Right lobe of liver (tissue), 6 donors: ENCODE measurements at regions not wholly inside any gene's neighbourhood (a gene's known extent, or its start where the extent isn't known, plus 50 kb on each side); places are given as distances from the start of the nearest gene placed in this dataset.

Experiments used
- ATAC-seq, 4 donors: fragments of 200-7000 bp; cut with Tn5 transposase; one replicate each; pipeline ENCODE4 v1.9.1; 2020; ENCODE audit warnings: mild to moderate bottlenecking in 4 of 4, moderate library complexity in 4 of 4
- DNase-seq, 3 donors: peaks; one replicate each; pipeline ENCODE4 v3.0.0-alpha.2; 2020
- H3K27ac ChIP-seq, 3 donors: fragments of 200-600 bp; one replicate each; pipeline ENCODE4 v1.8.0; 2022
- H3K27me3 ChIP-seq, 2 donors: fragments of 200-600 bp; one replicate each; pipeline ENCODE4 v1.8.0; 2022
- H3K36me3 ChIP-seq, 4 donors: fragments of 200-600 bp; sonication (generic) in 1 of 4; one replicate each; pipeline versions ENCODE4 v1.5.1 to v1.8.0; 2017 to 2022; ENCODE audit warnings: control low read depth in 1 of 4
- H3K4me1 ChIP-seq, 4 donors: fragments of 200-600 bp; sonication (generic) in 1 of 4; one replicate each; pipeline versions ENCODE4 v1.5.1 to v1.8.0; 2017 to 2022; ENCODE audit warnings: control low read depth in 1 of 4
- H3K4me3 ChIP-seq, 3 donors: fragments of 200-600 bp; one replicate each; pipeline ENCODE4 v1.8.0; 2022
- H3K9me3 ChIP-seq, 4 donors: fragments of 200-600 bp; sonication (generic) in 1 of 4; one replicate each; pipeline versions ENCODE4 v1.5.1 to v1.8.0; 2017 to 2022; ENCODE audit warnings: control low read depth in 1 of 4
- CTCF ChIP-seq, 4 donors: fragments of 200-600 bp in 3 of 4; fragments of 450-650 bp in 1 of 4; IDR thresholded peaks; one replicate each; pipeline versions ENCODE4 v1.5.1 to v1.8.0; 2016 to 2022; ENCODE audit warnings: antibody characterized with exemption in 4 of 4, mild to moderate bottlenecking in 2 of 4
- POLR2A ChIP-seq: fragments of 450-650 bp; IDR thresholded peaks from one replicate; pipeline ENCODE4 v1.6.1; 2017; ENCODE audit warnings: antibody characterized with exemption, mild to moderate bottlenecking
- WGBS: methylation state at CpG from one replicate; pipeline ENCODE4 v1.1.6; 2018; ENCODE audit warnings: low coverage, low lambda C conversion rate; ENCODE audit not compliant: insufficient coverage; ENCODE audit errors: missing lambda C conversion rate; 5-methylcytosine and 5-hydroxymethylcytosine counted together
- intact Hi-C, 2 donors: fragments of 100-400 bp; cut with DNase I; formaldehyde crosslinking; loops; one replicate each; pipeline versions ENCODE4 v1.11.2 to v1.14.1; 2022
- donor health status: DM: no; HTN: yes; CAD: no.
- donor health status: DM: no; HTN: no; CAD: no.
- donor health status: DM: no; HTN: no; CAD: no.
- donor health status: DM: no; HTN: yes; CAD: no.
- donor health status: DM: no; HTN: yes; CAD: no.

DNA sequence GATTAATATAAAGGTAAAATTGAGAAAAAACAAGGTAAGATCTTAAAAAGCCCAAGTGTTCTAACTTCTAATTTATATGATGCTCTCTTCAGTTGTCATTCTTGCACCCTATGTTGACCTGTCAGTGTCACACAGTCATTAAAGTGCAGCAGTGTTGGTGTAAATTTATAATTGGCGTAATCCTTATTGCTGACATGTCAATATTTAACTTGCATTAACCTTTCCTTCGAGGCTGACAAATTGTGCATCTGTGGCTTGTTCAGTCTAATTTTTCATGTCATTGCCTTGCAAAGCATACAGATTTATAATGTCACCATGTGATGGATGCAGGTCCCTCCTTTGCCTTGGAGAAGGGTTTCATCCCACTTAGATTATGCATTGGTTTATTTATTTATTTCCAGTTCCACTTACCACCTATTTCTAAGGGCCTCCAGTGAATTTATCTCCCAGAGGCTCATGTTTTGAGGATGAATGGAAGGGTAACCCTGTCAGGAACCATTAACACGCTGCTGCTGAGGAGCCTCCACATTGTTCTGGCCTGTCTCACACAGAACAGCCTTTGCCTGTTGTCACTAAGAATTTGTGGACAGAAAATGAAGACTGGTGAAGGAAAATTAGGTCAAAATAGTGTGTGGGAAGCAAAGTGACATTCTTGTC lies 1098.5 kb upstream of the LCORL start:
- Histone ChIP-seq H3K4me3 (no peak overlapping the region), H3K27ac (no peak overlapping the region), H3K36me3 (no peaks in the 10 kb centered on the region), H3K4me1 (no peaks in the 10 kb centered on the region), H3K9me3 (no peaks in the 10 kb centered on the region), H3K27me3 (no peaks in the 10 kb centered on the region)
- intact Hi-C loops, result no loop called here
- TF ChIP-seq POLR2A (no peak), CTCF (IDR thresholded peaks at IDR 0.05) (no peak)
- 36% methylated on average over 3 of the region's 3 CpGs for WGBS
- ATAC-seq (no peak), DNase-seq (no peak)

GRCh38 chr4:19117022-19117421 lies 1095.5 kb upstream of the LCORL start:
- TF ChIP-seq POLR2A, result no peak
- TF ChIP-seq CTCF (IDR thresholded peaks at IDR 0.05), result no peak
- intact Hi-C loops, result no loop called here
- 36% methylated on average over 2 of the region's 2 CpGs for WGBS
- H3K4me1 ChIP-seq, result no peaks in the 10 kb centered on the region
- ATAC-seq (no peak), DNase-seq (no peak)
- H3K36me3 ChIP-seq, result no peaks in the 10 kb centered on the region
- no peak overlapping the region for H3K4me3 ChIP-seq
- H3K9me3 ChIP-seq, result no peaks in the 10 kb centered on the region
- no peak overlapping the region for H3K27ac ChIP-seq
- no peaks in the 10 kb centered on the region for H3K27me3 ChIP-seq

GRCh38 chr4:19104176-19104575 lies 1082.6 kb upstream of the LCORL start:
- TF ChIP-seq POLR2A, result no peak
- TF ChIP-seq CTCF (IDR thresholded peaks at IDR 0.05), result no peak
- no peak overlapping the region for H3K27ac ChIP-seq
- intact Hi-C loops, result no loop called here
- no peaks in the 10 kb centered on the region for H3K9me3 ChIP-seq
- ATAC-seq (no peak), DNase-seq (no peak)
- H3K4me1 ChIP-seq, result no peaks in the 10 kb centered on the region
- H3K36me3 ChIP-seq, result no peaks in the 10 kb centered on the region
- H3K27me3 ChIP-seq, result no peaks in the 10 kb centered on the region
- no peak overlapping the region for H3K4me3 ChIP-seq
- WGBS, result 64% methylated on average over 4 of the region's 4 CpGs

DNA sequence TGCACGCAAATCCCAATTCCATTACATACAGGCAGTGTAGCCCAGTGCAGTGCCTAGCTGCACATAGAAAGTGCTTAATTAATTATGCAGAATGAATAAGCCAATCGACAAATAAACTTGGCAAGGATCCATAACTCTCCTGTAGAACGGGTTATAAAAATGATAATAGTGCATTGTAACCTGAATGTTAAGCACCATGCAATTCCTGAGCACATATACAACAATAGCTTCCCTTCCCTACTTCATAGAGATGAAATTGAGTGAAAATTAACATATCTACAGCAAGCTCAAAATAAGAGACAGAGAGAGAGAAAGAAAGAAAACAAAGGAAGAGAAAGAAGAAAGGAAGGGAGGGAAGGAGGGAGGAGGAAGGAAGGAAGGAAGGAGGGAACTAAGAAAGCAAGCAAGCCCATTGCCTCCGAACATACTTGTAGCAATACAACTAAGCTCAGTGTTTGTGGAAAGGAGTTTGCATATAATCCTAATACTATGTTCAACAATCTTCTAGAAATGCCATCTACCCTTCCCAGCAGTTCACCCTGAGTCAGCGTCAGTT lies 1074.0 kb upstream of the LCORL start:
- TF ChIP-seq POLR2A (no peak), CTCF (IDR thresholded peaks at IDR 0.05) (no peak)
- no peaks in the 10 kb centered on the region for H3K27me3 ChIP-seq
- no peak overlapping the region for H3K27ac ChIP-seq
- ATAC-seq (no peak), DNase-seq (no peak)
- no peaks in the 10 kb centered on the region for H3K4me1 ChIP-seq
- H3K4me3 ChIP-seq, result no peak overlapping the region
- WGBS, result 43% methylated on average over 5 of the region's 5 CpGs
- no peaks in the 10 kb centered on the region for H3K9me3 ChIP-seq
- intact Hi-C loops, result no loop called here
- no peaks in the 10 kb centered on the region for H3K36me3 ChIP-seq
